PC-3 (cell line): ENCODE measurements at regions not wholly inside any gene's neighbourhood (a gene's known extent, or its start where the extent isn't known, plus 50 kb on each side); places are given as distances from the start of the nearest gene placed in this dataset.

Experiments
- ATAC-seq: fragments of 200-7000 bp; cut with Tn5 transposase; 2 replicates; pipeline ENCODE4 v1.9.1; 2020; ENCODE audit warnings: mild to moderate bottlenecking, moderate library complexity
- BruUV-seq: library from RNA; stranded (reverse); fragments of 400-500 nt; replicated peaks from 2 replicates; lab custom pipeline; 2021; lab: Mats Ljungman, UMichigan
- CTCF ChIA-PET: fragments of 300-600 bp; sonication (Branson Sonifier 250); formaldehyde crosslinking; loops from one replicate; lab custom pipeline; 2022; ENCODE audit warnings: antibody characterized with exemption; lab: Charles Lee
- POLR2A ChIA-PET: fragments of 300-600 bp; sonication (Branson Sonifier 250); formaldehyde crosslinking; loops from one replicate; lab custom pipeline; 2022; ENCODE audit warnings: antibody characterized with exemption; ENCODE audit not compliant: unreplicated experiment; lab: Charles Lee
- DNase-seq: peaks from one replicate; pipeline ENCODE4 v3.0.0-alpha.2; 2015
- H2AFZ ChIP-seq: fragments of 300-600 bp; sonication (generic); 2 replicates; pipeline ENCODE4 v1.6.0; 2016; ENCODE audit warnings: antibody characterized with exemption, low read length
- H3F3A ChIP-seq: fragments of 300-600 bp; sonication (generic); one replicate; pipeline ENCODE4 v1.6.0; 2017; ENCODE audit warnings: antibody characterized with exemption, low read length, control low read depth, mild to moderate bottlenecking; ENCODE audit not compliant: unreplicated experiment
- H3K27ac ChIP-seq: fragments of 300-600 bp; sonication (generic); 2 replicates; pipeline ENCODE4 v1.5.1; 2016; ENCODE audit warnings: mild to moderate bottlenecking, low read length
- H3K27me3 ChIP-seq: fragments of 300-600 bp; sonication (generic); 2 replicates; pipeline ENCODE4 v1.6.1; 2016; ENCODE audit warnings: low read length, mixed read lengths
- H3K36me3 ChIP-seq: fragments of 300-600 bp; sonication (generic); 2 replicates; pipeline ENCODE4 v1.6.1; 2016; ENCODE audit warnings: low read depth, mixed run types, low read length, mixed read lengths
- H3K4me1 ChIP-seq: fragments of 300-600 bp; sonication (generic); 2 replicates; pipeline ENCODE4 v1.5.1; 2016; ENCODE audit warnings: low read length; ENCODE audit not compliant: insufficient read depth
- H3K4me2 ChIP-seq: fragments of 300-600 bp; sonication (generic); 2 replicates; pipeline ENCODE4 v1.6.0; 2016; ENCODE audit warnings: low read length
- H3K4me3 ChIP-seq: fragments of 300-600 bp; sonication (generic); 2 replicates; pipeline ENCODE4 v1.5.1; 2016; ENCODE audit warnings: mild to moderate bottlenecking, low read length, mixed read lengths
- H3K79me2 ChIP-seq: fragments of 300-600 bp; sonication (generic); 2 replicates; pipeline ENCODE4 v1.6.1; 2017; ENCODE audit warnings: low read length, mixed read lengths
- H3K9ac ChIP-seq: fragments of 300-600 bp; sonication (generic); 2 replicates; pipeline ENCODE4 v1.6.0; 2016; ENCODE audit warnings: mild to moderate bottlenecking, low read length
- H3K9me2 ChIP-seq: fragments of 300-600 bp; sonication (generic); replicated peaks from 2 replicates; pipeline ENCODE4 v1.6.1; 2016; ENCODE audit warnings: mixed run types, low read length, mixed read lengths
- H3K9me3 ChIP-seq: fragments of 300-600 bp; sonication (generic); 2 replicates; pipeline ENCODE4 v1.6.1; 2016; ENCODE audit warnings: low read length, mixed read lengths
- H4K20me1 ChIP-seq: fragments of 300-600 bp; sonication (generic); 2 replicates; pipeline ENCODE4 v1.6.1; 2016; ENCODE audit warnings: low read length, mixed read lengths
- CTCF ChIP-seq: fragments of 300-600 bp; sonication (generic); conservative IDR thresholded peaks from 2 replicates; pipeline ENCODE4 v1.5.1; 2017; ENCODE audit warnings: antibody characterized with exemption, low read depth, mild to moderate bottlenecking, low read length
- EZH2 ChIP-seq: fragments of 300-600 bp; sonication (generic); IDR thresholded peaks from one replicate; pipeline ENCODE4 v1.6.1; 2017; ENCODE audit warnings: antibody characterized with exemption, mild to moderate bottlenecking, low read length; ENCODE audit not compliant: unreplicated experiment
- EZH2phosphoT487 ChIP-seq: fragments of 300-600 bp; sonication (generic); IDR thresholded peaks from 2 replicates; pipeline ENCODE4 v1.6.1; 2018; ENCODE audit warnings: mild to moderate bottlenecking, antibody characterized with exemption, low read length, borderline replicate concordance
- intact Hi-C: fragments of 100-400 bp; cut with micrococcal nuclease; formaldehyde crosslinking; loops from 2 replicates; pipeline ENCODE4 v1.9.0; 2023

GRCh38 chr2:2743164-2743571, 412.1 kb upstream of the MYT1L start:
- no peaks in the 10 kb centered on the region for H3K9me3 ChIP-seq
- H3K36me3 ChIP-seq: no peaks in the 10 kb centered on the region
- intact Hi-C loops: no loop called here
- DNase-seq: peak; percentile 24
- TF ChIP-seq EZH2 (no peak), CTCF (no peak), EZH2phosphoT487 (no peak)
- H3K27me3 ChIP-seq: peaks cover 38% of the 10 kb centered on the region
- BruUV-seq: no TSS peak
- CTCF ChIA-PET: no interaction called here
- no peak overlapping the region for H2AFZ ChIP-seq
- no peaks in the 10 kb centered on the region for H3K79me2 ChIP-seq
- H3K9ac ChIP-seq: no peak overlapping the region
- no peak for ATAC-seq
- H3K27ac ChIP-seq: no peak overlapping the region
- POLR2A ChIA-PET: no interaction called here
- H4K20me1 ChIP-seq: no peaks in the 10 kb centered on the region
- no peak overlapping the region for H3K4me3 ChIP-seq
- no peaks in the 10 kb centered on the region for H3K4me1 ChIP-seq
- H3F3A ChIP-seq: no peaks in the 10 kb centered on the region
- H3K9me2 ChIP-seq: no peaks in the 10 kb centered on the region
- H3K4me2 ChIP-seq: no peak overlapping the region

DNA sequence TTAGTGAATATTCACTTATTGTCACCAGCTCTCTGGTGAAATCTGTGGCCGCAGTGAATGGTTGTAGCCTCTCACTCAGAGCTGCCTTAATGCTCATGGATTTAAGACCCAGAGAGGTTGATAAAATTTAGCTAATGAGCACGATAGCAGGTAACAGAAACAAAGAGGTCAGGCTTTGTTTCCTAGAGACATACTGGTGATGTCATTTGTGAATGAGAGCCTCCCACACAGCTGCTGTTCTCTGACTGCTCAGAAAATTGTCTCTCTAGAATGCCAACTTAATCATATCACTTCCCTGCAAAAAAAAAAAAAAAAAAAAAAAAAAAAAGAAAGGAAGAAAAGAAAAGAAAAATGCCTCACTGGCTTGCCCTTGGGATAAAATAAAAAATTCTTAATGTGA, 411.7 kb upstream of the MYT1L start:
- H3K4me2 ChIP-seq: no peak overlapping the region
- no peaks in the 10 kb centered on the region for H3F3A ChIP-seq
- BruUV-seq: no TSS peak
- DNase-seq: no peak
- no peak overlapping the region for H3K27ac ChIP-seq
- H3K9me2 ChIP-seq: no peaks in the 10 kb centered on the region
- no peaks in the 10 kb centered on the region for H3K36me3 ChIP-seq
- H2AFZ ChIP-seq: no peak overlapping the region
- H3K9me3 ChIP-seq: no peaks in the 10 kb centered on the region
- POLR2A ChIA-PET: no interaction called here
- H3K4me1 ChIP-seq: no peaks in the 10 kb centered on the region
- TF ChIP-seq CTCF (no peak), EZH2 (no peak), EZH2phosphoT487 (no peak)
- CTCF ChIA-PET: no interaction called here
- H4K20me1 ChIP-seq: no peaks in the 10 kb centered on the region
- intact Hi-C loops: no loop called here
- H3K9ac ChIP-seq: no peak overlapping the region
- peaks cover 38% of the 10 kb centered on the region for H3K27me3 ChIP-seq
- no peak overlapping the region for H3K4me3 ChIP-seq
- no peaks in the 10 kb centered on the region for H3K79me2 ChIP-seq
- no peak for ATAC-seq

- H3K9ac ChIP-seq: no peak overlapping the region
- peaks cover 23% of the 10 kb centered on the region for H3K27me3 ChIP-seq
- intact Hi-C loops: no loop called here
- ChIA-PET POLR2A (no interaction called here), CTCF (no interaction called here)
- BruUV-seq: no TSS peak
- no peaks in the 10 kb centered on the region for H3K36me3 ChIP-seq
- H3K79me2 ChIP-seq: no peaks in the 10 kb centered on the region
- H3K4me3 ChIP-seq: no peak overlapping the region
- no peaks in the 10 kb centered on the region for H3K4me1 ChIP-seq
- H4K20me1 ChIP-seq: no peaks in the 10 kb centered on the region
- no peak for TF ChIP-seq CTCF
- TF ChIP-seq EZH2phosphoT487: no peak
- no peak for TF ChIP-seq EZH2
- H3K9me3 ChIP-seq: no peaks in the 10 kb centered on the region
- no peaks in the 10 kb centered on the region for H3K9me2 ChIP-seq
- H3K27ac ChIP-seq: no peak overlapping the region
- no peak for ATAC-seq
- DNase-seq: no peak
- H3F3A ChIP-seq: no peaks in the 10 kb centered on the region
- H3K4me2 ChIP-seq: no peak overlapping the region
- no peak overlapping the region for H2AFZ ChIP-seq
Measured at GRCh38 chr2:2740238-2740775, 409.2 kb upstream of the MYT1L start.
